HFFc6 (cell line): ENCODE measurements at regions not wholly inside any gene's neighbourhood (a gene's known extent, or its start where the extent isn't known, plus 50 kb on each side); places are given as distances from the start of the nearest gene placed in this dataset.

Experiments used
- DNase-seq: peaks from one replicate; pipeline ENCODE4 v3.0.0-alpha.2; 2018
- H3K27ac Mint-ChIP-seq: 2 replicates; pipeline ENCODE4 v1.8.0; 2020; ENCODE audit warnings: mild to moderate bottlenecking, mixed read lengths
- H3K27me3 Mint-ChIP-seq: 2 replicates; pipeline ENCODE4 v1.8.0; 2021; ENCODE audit warnings: mild to moderate bottlenecking, moderate library complexity, mixed read lengths; ENCODE audit not compliant: insufficient read depth
- H3K36me3 Mint-ChIP-seq: 2 replicates; pipeline ENCODE4 v1.8.0; 2021; ENCODE audit warnings: low read depth, mixed read lengths
- H3K4me1 Mint-ChIP-seq: 2 replicates; pipeline ENCODE4 v1.8.0; 2020; ENCODE audit warnings: low read depth, mixed read lengths
- H3K4me3 Mint-ChIP-seq: 2 replicates; pipeline ENCODE4 v1.8.0; 2020; ENCODE audit warnings: mild to moderate bottlenecking, moderate library complexity, mixed read lengths
- H3K9me3 Mint-ChIP-seq: 2 replicates; pipeline ENCODE4 v1.8.0; 2020; ENCODE audit warnings: mild to moderate bottlenecking, mixed read lengths
- TF ChIP-seq, protein P1 (sequence below): fragments of 200-600 bp; sonication (generic); IDR thresholded peaks from 2 replicates; pipeline ENCODE4 v1.5.0; 2021; ENCODE audit warnings: antibody characterized with exemption, mild to moderate bottlenecking

DNA sequence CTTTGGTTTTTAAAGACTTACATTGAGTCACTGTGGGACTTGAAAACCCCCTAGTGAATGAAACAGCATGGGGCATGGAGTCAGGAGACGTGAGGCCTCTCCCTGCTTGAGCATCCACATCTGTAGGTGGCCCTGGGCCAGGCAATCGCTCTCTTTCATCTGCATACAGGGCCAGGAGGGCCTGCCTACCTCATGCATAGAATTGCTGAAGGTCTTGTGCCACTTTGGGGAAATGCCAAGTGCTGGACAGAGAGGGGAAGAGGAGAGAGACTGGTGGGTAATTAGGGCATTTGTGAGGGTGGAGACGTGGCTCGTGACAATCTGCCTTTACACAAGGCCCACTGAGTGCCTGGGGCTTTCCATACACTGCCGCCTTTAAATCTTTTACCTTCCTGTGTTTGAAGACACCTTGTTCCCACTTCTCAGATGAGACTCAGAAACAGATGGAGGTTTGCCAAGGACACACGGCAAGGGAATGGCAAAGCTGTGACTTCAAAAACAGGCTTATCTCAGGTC lies 322.2 kb upstream of the HS6ST1 start:
- no peak for DNase-seq
- TF ChIP-seq, protein P1, sequence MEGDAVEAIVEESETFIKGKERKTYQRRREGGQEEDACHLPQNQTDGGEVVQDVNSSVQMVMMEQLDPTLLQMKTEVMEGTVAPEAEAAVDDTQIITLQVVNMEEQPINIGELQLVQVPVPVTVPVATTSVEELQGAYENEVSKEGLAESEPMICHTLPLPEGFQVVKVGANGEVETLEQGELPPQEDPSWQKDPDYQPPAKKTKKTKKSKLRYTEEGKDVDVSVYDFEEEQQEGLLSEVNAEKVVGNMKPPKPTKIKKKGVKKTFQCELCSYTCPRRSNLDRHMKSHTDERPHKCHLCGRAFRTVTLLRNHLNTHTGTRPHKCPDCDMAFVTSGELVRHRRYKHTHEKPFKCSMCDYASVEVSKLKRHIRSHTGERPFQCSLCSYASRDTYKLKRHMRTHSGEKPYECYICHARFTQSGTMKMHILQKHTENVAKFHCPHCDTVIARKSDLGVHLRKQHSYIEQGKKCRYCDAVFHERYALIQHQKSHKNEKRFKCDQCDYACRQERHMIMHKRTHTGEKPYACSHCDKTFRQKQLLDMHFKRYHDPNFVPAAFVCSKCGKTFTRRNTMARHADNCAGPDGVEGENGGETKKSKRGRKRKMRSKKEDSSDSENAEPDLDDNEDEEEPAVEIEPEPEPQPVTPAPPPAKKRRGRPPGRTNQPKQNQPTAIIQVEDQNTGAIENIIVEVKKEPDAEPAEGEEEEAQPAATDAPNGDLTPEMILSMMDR, result no peak
- Mint-ChIP-seq H3K27me3 (peaks cover 12% of the 10 kb centered on the region), H3K27ac (no peak overlapping the region), H3K4me3 (no peak overlapping the region), H3K36me3 (no peaks in the 10 kb centered on the region), H3K4me1 (no peaks in the 10 kb centered on the region), H3K9me3 (no peaks in the 10 kb centered on the region)

DNA sequence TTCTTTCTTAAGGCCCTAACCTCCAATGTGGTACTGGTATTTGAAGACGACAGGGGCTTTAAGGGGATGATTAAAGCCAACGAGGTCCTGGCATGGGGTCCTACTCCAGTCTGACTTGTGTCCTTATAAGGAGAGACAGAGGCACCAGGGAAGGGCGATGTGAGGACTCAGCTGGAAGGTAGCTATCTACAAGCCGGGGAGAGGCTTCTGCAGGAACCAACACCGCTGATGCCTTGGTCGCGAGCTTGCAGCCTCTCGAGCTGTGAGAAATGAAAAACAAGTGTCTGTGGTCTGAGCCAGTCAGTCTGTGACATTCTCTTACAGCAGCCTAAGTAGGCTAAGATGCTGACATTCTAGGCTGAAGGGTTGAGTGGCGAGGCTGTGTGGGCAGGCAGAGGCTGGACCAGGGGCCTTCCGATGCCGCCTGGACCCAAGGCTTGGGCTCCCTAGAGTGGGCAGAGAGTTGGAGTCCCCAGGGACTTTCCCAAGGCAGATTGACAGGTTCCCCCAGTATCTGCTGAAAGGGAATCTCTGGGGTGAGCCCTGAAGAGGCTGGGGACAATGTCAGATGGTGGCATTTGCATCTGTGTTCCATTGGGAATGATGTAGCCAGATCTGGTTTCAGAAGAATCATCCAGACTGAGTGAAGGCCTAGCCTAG lies 322.9 kb upstream of the HS6ST1 start:
- H3K36me3 Mint-ChIP-seq, result no peaks in the 10 kb centered on the region
- no peak for DNase-seq
- H3K9me3 Mint-ChIP-seq, result no peaks in the 10 kb centered on the region
- H3K27ac Mint-ChIP-seq, result no peak overlapping the region
- no peaks in the 10 kb centered on the region for H3K4me1 Mint-ChIP-seq
- H3K4me3 Mint-ChIP-seq, result no peak overlapping the region
- H3K27me3 Mint-ChIP-seq, result peaks cover 12% of the 10 kb centered on the region
- TF ChIP-seq, protein P1, result no peak

DNA sequence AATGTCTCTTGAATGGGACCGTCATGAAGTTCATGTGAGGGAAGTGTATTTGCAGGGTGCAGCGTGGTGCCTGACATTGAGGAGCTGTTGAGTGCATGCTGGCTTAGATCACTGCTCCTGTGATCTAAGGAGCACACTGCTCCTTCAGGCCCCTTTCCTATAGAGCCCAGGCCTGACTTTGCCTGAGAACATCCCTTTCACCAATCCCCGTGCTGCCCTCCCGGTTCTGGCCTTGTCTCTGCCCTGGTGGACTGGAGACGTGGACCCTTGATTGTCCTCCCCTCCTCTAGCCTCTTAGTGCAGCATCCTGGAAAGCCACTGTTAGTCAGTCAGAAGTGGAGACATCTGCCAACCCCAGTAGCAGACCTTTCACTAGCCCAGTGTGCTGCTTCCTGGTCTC lies 323.6 kb upstream of the HS6ST1 start:
- Mint-ChIP-seq H3K27me3 (peaks cover 12% of the 10 kb centered on the region), H3K36me3 (no peaks in the 10 kb centered on the region), H3K27ac (no peak overlapping the region), H3K4me3 (no peak overlapping the region), H3K4me1 (no peaks in the 10 kb centered on the region), H3K9me3 (no peaks in the 10 kb centered on the region)
- DNase-seq, result no peak
- TF ChIP-seq, protein P1, result no peak

DNA sequence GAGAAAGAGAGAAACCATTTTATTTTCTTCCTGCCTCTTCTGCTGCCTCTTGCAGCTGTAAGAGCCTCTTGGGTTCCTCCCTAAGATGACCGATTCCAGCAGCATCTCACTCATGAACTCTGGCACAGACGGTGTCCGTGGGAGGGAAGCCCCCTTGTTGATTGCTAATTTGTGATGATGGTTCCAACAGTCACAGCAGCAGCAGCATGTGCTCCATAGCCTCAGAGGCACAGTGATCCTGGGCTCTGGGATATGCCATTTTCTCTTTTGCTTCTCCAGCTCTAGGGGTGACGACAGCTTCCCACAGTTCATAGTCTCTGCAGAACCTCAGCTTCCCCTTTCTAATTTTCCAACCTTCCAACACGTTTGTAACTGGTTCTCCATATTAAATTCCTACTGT lies 324.2 kb upstream of the HS6ST1 start:
- H3K27me3 Mint-ChIP-seq, result peaks cover 14% of the 10 kb centered on the region
- no peak for DNase-seq
- no peak overlapping the region for H3K27ac Mint-ChIP-seq
- no peaks in the 10 kb centered on the region for H3K9me3 Mint-ChIP-seq
- H3K4me1 Mint-ChIP-seq, result no peaks in the 10 kb centered on the region
- TF ChIP-seq, protein P1, result no peak
- no peak overlapping the region for H3K4me3 Mint-ChIP-seq
- no peaks in the 10 kb centered on the region for H3K36me3 Mint-ChIP-seq

DNA sequence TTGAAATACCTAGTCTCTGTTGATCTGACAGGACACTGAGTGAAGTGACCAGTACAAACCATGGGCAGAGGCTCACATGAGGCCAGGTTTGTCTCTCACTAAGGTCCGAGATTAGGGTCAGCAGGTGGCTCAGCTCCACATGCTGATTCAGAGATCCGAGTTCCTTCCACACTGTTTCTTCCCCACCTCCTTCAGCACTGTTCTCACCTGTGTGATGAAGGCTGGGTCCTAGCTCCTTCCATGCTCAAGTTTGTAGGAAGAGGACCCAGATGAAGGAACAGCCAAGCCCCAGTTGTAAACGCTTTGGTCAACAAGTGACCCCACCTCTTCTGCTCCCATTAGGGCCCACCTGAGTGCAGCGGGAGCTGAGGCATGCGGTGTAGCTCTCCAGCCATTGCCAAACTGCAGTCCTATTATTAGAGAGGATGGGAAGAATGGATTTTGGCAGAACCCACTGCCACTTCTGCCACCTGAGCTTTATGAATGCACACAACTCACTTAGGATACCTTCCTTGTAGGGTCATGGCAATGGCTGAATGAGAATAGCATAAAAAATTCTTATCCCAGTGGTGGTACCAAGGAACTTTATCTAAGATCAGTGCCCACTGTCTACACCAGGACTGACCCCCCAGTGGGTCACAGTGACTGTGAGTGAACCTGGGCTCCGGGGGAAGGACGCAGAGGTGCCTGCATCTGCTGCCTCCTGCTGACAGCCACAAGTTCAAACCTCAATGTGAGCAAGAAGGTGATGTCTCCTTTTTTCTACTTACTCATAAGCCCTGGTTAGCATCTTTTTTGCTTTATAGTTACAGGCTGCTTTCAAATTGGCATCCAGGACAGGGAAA lies 324.8 kb upstream of the HS6ST1 start:
- Mint-ChIP-seq H3K36me3 (no peaks in the 10 kb centered on the region), H3K4me3 (no peak overlapping the region), H3K9me3 (no peaks in the 10 kb centered on the region), H3K27me3 (peaks cover 13% of the 10 kb centered on the region), H3K27ac (no peak overlapping the region), H3K4me1 (no peaks in the 10 kb centered on the region)
- TF ChIP-seq, protein P1, result no peak; the same call in 1 of the 2 replicates
- DNase-seq, result no peak
